HepG2 (cell line): ENCODE measurements at regions not wholly inside any gene's neighbourhood (a gene's known extent, or its start where the extent isn't known, plus 50 kb on each side); places are given as distances from the start of the nearest gene placed in this dataset.

Source experiments
- ERF ChIP-seq: IDR thresholded peaks from 2 replicates; pipeline ENCODE4 v1.6.1; 2018; ENCODE audit warnings: missing biosample characterization, missing genetic modification reagents
- HNRNPLL ChIP-seq: fragments of 200-400 bp; formaldehyde crosslinking; IDR thresholded peaks from 2 replicates; pipeline ENCODE4 v1.6.1; 2017; ENCODE audit warnings: mild to moderate bottlenecking, low read depth, low read length; ENCODE audit not compliant: poor library complexity, severe bottlenecking
- KLF16 ChIP-seq, 2 experiments: sonication (generic) in 1 of 2; formaldehyde crosslinking in 1 of 2; IDR thresholded peaks; 2 replicates each; pipeline versions ENCODE4 v1.6.1 to v1.8.0; 2016 to 2023; ENCODE audit warnings: missing genetic modification reagents in 2 of 2, missing compliant biosample characterization in 1 of 2
- MIER3 ChIP-seq: IDR thresholded peaks from 2 replicates; pipeline ENCODE4 v1.6.1; 2016; ENCODE audit warnings: missing compliant biosample characterization, borderline replicate concordance
- PHF21A ChIP-seq: sonication (generic); formaldehyde crosslinking; IDR thresholded peaks from 2 replicates; pipeline ENCODE4 v1.5.0; 2020; ENCODE audit warnings: mild to moderate bottlenecking, missing genetic modification reagents
- PITX1 ChIP-seq: sonication (generic); formaldehyde crosslinking; IDR thresholded peaks from 2 replicates; pipeline ENCODE4 v1.5.1; 2020; ENCODE audit warnings: mild to moderate bottlenecking, missing genetic modification reagents
- POLR2AphosphoS5 ChIP-seq: IDR thresholded peaks from 2 replicates; pipeline ENCODE4 v1.6.1; 2012; ENCODE audit warnings: low read depth, low read length
- SP140L ChIP-seq: sonication (generic); formaldehyde crosslinking; IDR thresholded peaks from 2 replicates; pipeline ENCODE4 v1.4.0; 2020; ENCODE audit warnings: missing genetic modification reagents, borderline replicate concordance
- SP5 ChIP-seq: IDR thresholded peaks from 2 replicates; pipeline ENCODE4 v1.6.1; 2016; ENCODE audit warnings: low read depth, borderline replicate concordance
- SRSF9 ChIP-seq: fragments of 200-400 bp; formaldehyde crosslinking; IDR thresholded peaks from 2 replicates; pipeline ENCODE4 v1.6.1; 2018; ENCODE audit warnings: borderline replicate concordance, mild to moderate bottlenecking, low read depth, low read length; ENCODE audit not compliant: insufficient read depth, poor library complexity, severe bottlenecking
- ZBTB8A ChIP-seq: sonication (generic); formaldehyde crosslinking; IDR thresholded peaks from 2 replicates; pipeline ENCODE4 v1.4.0; 2020; ENCODE audit warnings: mild to moderate bottlenecking, low read depth, missing genetic modification reagents, borderline replicate concordance
- ZFP36 ChIP-seq: fragments of 150-350 bp; IDR thresholded peaks from 2 replicates; pipeline ENCODE4 v1.6.1; 2018; ENCODE audit warnings: borderline replicate concordance, low read length, low read depth; ENCODE audit not compliant: partially characterized antibody
- ZKSCAN1 ChIP-seq: fragments of 150-350 bp; IDR thresholded peaks from 2 replicates; pipeline ENCODE4 v1.6.1; 2014; ENCODE audit warnings: low read length
- ZNF317 ChIP-seq: sonication (generic); formaldehyde crosslinking; IDR thresholded peaks from 2 replicates; pipeline ENCODE4 v1.5.0; 2020; ENCODE audit warnings: mild to moderate bottlenecking, missing genetic modification reagents
- ZNF431 ChIP-seq: sonication (generic); formaldehyde crosslinking; IDR thresholded peaks from 2 replicates; pipeline ENCODE4 v1.9.0; 2022; ENCODE audit warnings: missing genetic modification reagents, low read depth, mild to moderate bottlenecking, borderline replicate concordance
- ZNF577 ChIP-seq: sonication (generic); formaldehyde crosslinking; IDR thresholded peaks from 2 replicates; pipeline ENCODE4 v1.4.0; 2020; ENCODE audit warnings: mild to moderate bottlenecking, low read depth, missing genetic modification reagents, borderline replicate concordance
- ZNF644 ChIP-seq: IDR thresholded peaks from 2 replicates; pipeline ENCODE4 v1.6.1; 2016; ENCODE audit warnings: low read depth
- ZNF652 ChIP-seq: IDR thresholded peaks from 2 replicates; pipeline ENCODE4 v1.6.1; 2016; ENCODE audit warnings: low read depth, borderline replicate concordance
- ZNF747 ChIP-seq: sonication (generic); formaldehyde crosslinking; IDR thresholded peaks from 2 replicates; pipeline ENCODE4 v1.8.1; 2023; ENCODE audit warnings: missing genetic modification reagents, mild to moderate bottlenecking, borderline replicate concordance
- ZNF766 ChIP-seq: sonication (generic); formaldehyde crosslinking; IDR thresholded peaks from 2 replicates; pipeline ENCODE4 v1.5.0; 2020; ENCODE audit warnings: missing genetic modification reagents, borderline replicate concordance
- ZSCAN29 ChIP-seq: sonication (generic); formaldehyde crosslinking; conservative IDR thresholded peaks from 2 replicates; pipeline ENCODE4 v1.4.0; 2020; ENCODE audit warnings: mild to moderate bottlenecking, missing genetic modification reagents
- TF ChIP-seq, protein P1 (sequence below): sonication (generic); formaldehyde crosslinking; IDR thresholded peaks from 2 replicates; pipeline ENCODE4 v1.5.1; 2020; ENCODE audit warnings: mild to moderate bottlenecking, missing genetic modification reagents, moderate library complexity
- TF ChIP-seq, protein P2 (sequence below): sonication (generic); formaldehyde crosslinking; conservative IDR thresholded peaks from 2 replicates; pipeline ENCODE4 v1.8.1; 2023; ENCODE audit warnings: missing genetic modification reagents
- TF ChIP-seq, protein P3 (sequence below): IDR thresholded peaks from 2 replicates; pipeline ENCODE4 v1.6.1; 2012; ENCODE audit warnings: inconsistent platforms

DNA sequence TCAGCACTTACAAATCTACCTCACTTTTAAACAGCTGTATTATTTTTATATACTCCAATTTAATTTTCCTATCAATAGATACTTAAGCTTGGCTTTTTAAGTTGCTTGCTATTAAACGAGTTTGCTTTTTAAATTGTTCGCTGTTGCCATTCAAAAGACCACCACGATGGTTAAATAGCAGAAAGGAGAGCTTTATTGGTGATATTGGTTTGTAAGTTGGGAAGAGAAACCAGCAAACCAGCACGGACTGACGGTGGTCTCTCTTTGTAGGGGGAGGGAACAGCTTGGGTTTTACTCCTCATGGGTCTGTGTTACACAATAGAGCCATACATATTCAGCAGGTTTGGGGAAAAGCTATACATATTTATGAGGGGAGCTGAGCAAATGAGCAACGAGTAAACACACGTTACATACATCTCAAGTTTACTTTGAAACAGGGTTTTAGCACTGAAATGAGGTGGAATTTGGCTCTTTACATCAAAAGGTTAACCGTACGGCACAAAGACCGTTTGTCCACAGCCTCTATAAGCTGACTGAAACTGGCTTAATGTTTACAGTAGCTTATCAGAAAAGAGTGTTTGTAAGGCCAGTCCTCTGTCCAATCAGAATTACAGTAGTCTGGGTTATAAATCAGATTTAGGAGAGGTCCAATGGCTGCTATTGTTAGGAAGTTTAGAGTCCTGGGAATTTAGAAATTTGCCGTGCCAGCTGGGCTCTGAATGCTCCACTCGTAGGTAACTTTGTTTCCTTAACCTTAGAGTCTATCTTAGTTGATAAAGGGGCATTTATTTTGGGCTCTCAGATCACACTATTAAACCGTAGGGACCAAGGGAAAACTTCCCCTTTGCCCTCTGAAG, 69.7 kb upstream of the DHRS4 start (continued):
- TF ChIP-seq ZNF317 (CRISPR knock-in tag): peak; percentile 77
- TF ChIP-seq ZFP36: no peak
- peak in 1 of 2 experiments; percentile 82; a peak in 1 of 4 replicates for TF ChIP-seq KLF16 (CRISPR knock-in tag; IDR thresholded peaks at IDR 0.05)
- no peak; the same call in 1 of the 2 replicates for TF ChIP-seq POLR2AphosphoS5
- peak; percentile 85 for TF ChIP-seq ERF
- peak; percentile 73; the same call in 1 of the 2 replicates for TF ChIP-seq SP5 (CRISPR knock-in tag)
- no peak for TF ChIP-seq HNRNPLL
- TF ChIP-seq, protein P1, sequence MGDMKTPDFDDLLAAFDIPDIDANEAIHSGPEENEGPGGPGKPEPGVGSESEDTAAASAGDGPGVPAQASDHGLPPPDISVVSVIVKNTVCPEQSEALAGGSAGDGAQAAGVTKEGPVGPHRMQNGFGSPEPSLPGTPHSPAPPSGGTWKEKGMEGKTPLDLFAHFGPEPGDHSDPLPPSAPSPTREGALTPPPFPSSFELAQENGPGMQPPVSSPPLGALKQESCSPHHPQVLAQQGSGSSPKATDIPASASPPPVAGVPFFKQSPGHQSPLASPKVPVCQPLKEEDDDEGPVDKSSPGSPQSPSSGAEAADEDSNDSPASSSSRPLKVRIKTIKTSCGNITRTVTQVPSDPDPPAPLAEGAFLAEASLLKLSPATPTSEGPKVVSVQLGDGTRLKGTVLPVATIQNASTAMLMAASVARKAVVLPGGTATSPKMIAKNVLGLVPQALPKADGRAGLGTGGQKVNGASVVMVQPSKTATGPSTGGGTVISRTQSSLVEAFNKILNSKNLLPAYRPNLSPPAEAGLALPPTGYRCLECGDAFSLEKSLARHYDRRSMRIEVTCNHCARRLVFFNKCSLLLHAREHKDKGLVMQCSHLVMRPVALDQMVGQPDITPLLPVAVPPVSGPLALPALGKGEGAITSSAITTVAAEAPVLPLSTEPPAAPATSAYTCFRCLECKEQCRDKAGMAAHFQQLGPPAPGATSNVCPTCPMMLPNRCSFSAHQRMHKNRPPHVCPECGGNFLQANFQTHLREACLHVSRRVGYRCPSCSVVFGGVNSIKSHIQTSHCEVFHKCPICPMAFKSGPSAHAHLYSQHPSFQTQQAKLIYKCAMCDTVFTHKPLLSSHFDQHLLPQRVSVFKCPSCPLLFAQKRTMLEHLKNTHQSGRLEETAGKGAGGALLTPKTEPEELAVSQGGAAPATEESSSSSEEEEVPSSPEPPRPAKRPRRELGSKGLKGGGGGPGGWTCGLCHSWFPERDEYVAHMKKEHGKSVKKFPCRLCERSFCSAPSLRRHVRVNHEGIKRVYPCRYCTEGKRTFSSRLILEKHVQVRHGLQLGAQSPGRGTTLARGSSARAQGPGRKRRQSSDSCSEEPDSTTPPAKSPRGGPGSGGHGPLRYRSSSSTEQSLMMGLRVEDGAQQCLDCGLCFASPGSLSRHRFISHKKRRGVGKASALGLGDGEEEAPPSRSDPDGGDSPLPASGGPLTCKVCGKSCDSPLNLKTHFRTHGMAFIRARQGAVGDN (CRISPR knock-in tag): no peak
- TF ChIP-seq PHF21A (CRISPR knock-in tag): peak; percentile 99
- 0 out of 2 replicates have a peak, but pooled peaks have one; percentile 31 for TF ChIP-seq ZKSCAN1
- peak; percentile 94 for TF ChIP-seq ZNF652 (CRISPR knock-in tag)
- TF ChIP-seq ZNF577: no peak
- TF ChIP-seq ZNF431 (CRISPR knock-in tag): peak; percentile 45; the same call in 1 of the 2 replicates
- no peak for TF ChIP-seq ZNF766 (CRISPR knock-in tag)
- 0 out of 2 replicates have a peak, but pooled peaks have one; percentile 40 for TF ChIP-seq SP140L (CRISPR knock-in tag)
- TF ChIP-seq ZNF747 (CRISPR knock-in tag): no peak; the same call in 1 of the 2 replicates
- TF ChIP-seq MIER3 (CRISPR knock-in tag): peak; percentile 98; the same call in 1 of the 2 replicates
- TF ChIP-seq ZBTB8A (CRISPR knock-in tag): no peak
- TF ChIP-seq, protein P2, sequence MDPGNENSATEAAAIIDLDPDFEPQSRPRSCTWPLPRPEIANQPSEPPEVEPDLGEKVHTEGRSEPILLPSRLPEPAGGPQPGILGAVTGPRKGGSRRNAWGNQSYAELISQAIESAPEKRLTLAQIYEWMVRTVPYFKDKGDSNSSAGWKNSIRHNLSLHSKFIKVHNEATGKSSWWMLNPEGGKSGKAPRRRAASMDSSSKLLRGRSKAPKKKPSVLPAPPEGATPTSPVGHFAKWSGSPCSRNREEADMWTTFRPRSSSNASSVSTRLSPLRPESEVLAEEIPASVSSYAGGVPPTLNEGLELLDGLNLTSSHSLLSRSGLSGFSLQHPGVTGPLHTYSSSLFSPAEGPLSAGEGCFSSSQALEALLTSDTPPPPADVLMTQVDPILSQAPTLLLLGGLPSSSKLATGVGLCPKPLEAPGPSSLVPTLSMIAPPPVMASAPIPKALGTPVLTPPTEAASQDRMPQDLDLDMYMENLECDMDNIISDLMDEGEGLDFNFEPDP: no peak
- peak; percentile 97 for TF ChIP-seq PITX1 (CRISPR knock-in tag)
- TF ChIP-seq SRSF9: no peak
- TF ChIP-seq ZNF644 (CRISPR knock-in tag): peak; percentile 63; the same call in 1 of the 2 replicates
- peak; percentile 65 for TF ChIP-seq ZSCAN29 (CRISPR knock-in tag)
- TF ChIP-seq, protein P3, sequence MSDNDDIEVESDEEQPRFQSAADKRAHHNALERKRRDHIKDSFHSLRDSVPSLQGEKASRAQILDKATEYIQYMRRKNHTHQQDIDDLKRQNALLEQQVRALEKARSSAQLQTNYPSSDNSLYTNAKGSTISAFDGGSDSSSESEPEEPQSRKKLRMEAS: peak; percentile 69; the same call in 1 of the 2 replicates
